ENCODE measurements at regions not wholly inside any gene's neighbourhood (a gene's known extent, or its start where the extent isn't known, plus 50 kb on each side); places are given as distances from the start of the nearest gene placed in this dataset.
A peak's percentile ranks its signal among the peaks of the same experiment; 100 is the strongest.

GRCh38 chr7:132065193-132065988 is 509.0 kb upstream of the PODXL start:
- Mint-ChIP-seq H3K4me3 (no peak overlapping the region), H3K9me3 (no peaks in the 10 kb centered on the region), H3K4me1 (peaks cover 59% of the 10 kb centered on the region), H3K27ac (peak overlapping the region; percentile 84 to 90 (median 89)), H3K36me3 (ENCODE audit: low read depth) (no peaks in the 10 kb centered on the region), H3K27me3 (ENCODE audit: low read depth) (peaks cover 10% of the 10 kb centered on the region)
- TF ChIP-seq CTCF (IDR thresholded peaks at IDR 0.05; ENCODE audit: unreplicated experiment in 3 of 3), result no peak

GRCh38 chr7:132063800-132064199 is 507.4 kb upstream of the PODXL start:
- TF ChIP-seq CTCF (IDR thresholded peaks at IDR 0.05; ENCODE audit: unreplicated experiment in 3 of 3), result no peak
- Mint-ChIP-seq H3K9me3 (peaks cover 7% of the 10 kb centered on the region), H3K27me3 (ENCODE audit: low read depth) (peaks cover 13% of the 10 kb centered on the region), H3K4me3 (no peak overlapping the region), H3K36me3 (ENCODE audit: low read depth) (no peaks in the 10 kb centered on the region), H3K27ac (no peak overlapping the region), H3K4me1 (peaks cover 52% of the 10 kb centered on the region)

- H3K27ac Mint-ChIP-seq, result peak overlapping the region in 2 of 3 experiments; percentile 25 to 42
- no peak overlapping the region for H3K4me3 Mint-ChIP-seq
- no peak for TF ChIP-seq CTCF (IDR thresholded peaks at IDR 0.05; ENCODE audit: unreplicated experiment in 3 of 3)
- peaks cover 38% of the 10 kb centered on the region for H3K4me1 Mint-ChIP-seq
- peaks cover 18% of the 10 kb centered on the region for H3K9me3 Mint-ChIP-seq
- H3K27me3 Mint-ChIP-seq (ENCODE audit: low read depth), result peaks cover 14% of the 10 kb centered on the region
- peaks cover 5% of the 10 kb centered on the region for H3K36me3 Mint-ChIP-seq (ENCODE audit: low read depth)
These were observed 505.5 kb upstream of the PODXL start for GRCh38 chr7:132061937-132062336.

- peaks cover 9% of the 10 kb centered on the region for H3K27me3 Mint-ChIP-seq (ENCODE audit: low read depth)
- H3K27ac Mint-ChIP-seq, result no peak overlapping the region
- no peak for TF ChIP-seq CTCF (IDR thresholded peaks at IDR 0.05; ENCODE audit: unreplicated experiment in 3 of 3)
- H3K4me1 Mint-ChIP-seq, result peaks cover 26% of the 10 kb centered on the region
- peaks cover 5% of the 10 kb centered on the region for H3K36me3 Mint-ChIP-seq (ENCODE audit: low read depth)
- peaks cover 23% of the 10 kb centered on the region for H3K9me3 Mint-ChIP-seq
- no peak overlapping the region for H3K4me3 Mint-ChIP-seq
These were observed 502.7 kb upstream of the PODXL start for GRCh38 chr7:132059141-132059540.

- Mint-ChIP-seq H3K27ac (peak overlapping the region in 1 of 3 experiments; percentile 37), H3K36me3 (ENCODE audit: low read depth) (peaks cover 5% of the 10 kb centered on the region), H3K4me1 (peaks cover 26% of the 10 kb centered on the region), H3K27me3 (ENCODE audit: low read depth) (peaks cover 13% of the 10 kb centered on the region), H3K9me3 (peaks cover 33% of the 10 kb centered on the region), H3K4me3 (no peak overlapping the region)
- no peak for TF ChIP-seq CTCF (IDR thresholded peaks at IDR 0.05; ENCODE audit: unreplicated experiment in 3 of 3)
These were observed 499.1 kb upstream of the PODXL start for GRCh38 chr7:132055336-132056120.

All from nephron (organoid).